Esophagus muscularis mucosa (tissue), 4 donors: ENCODE measurements at regions not wholly inside any gene's neighbourhood (a gene's known extent, or its start where the extent isn't known, plus 50 kb on each side); places are given as distances from the start of the nearest gene placed in this dataset.

ENCODE experiments used
- DNase-seq: peaks from one replicate; pipeline ENCODE4 v3.0.0-alpha.2; 2017; ENCODE audit errors: extremely low spot score
- H3K27ac ChIP-seq, 4 donors: fragments of 200-600 bp; sonication (generic); replicated peaks in 1 of 4; 1 replicate in 3 of 4; 2 replicates in 1 of 4; pipeline ENCODE4 v1.5.1; 2016 to 2019; ENCODE audit warnings: mild to moderate bottlenecking in 1 of 4
- H3K27me3 ChIP-seq, 4 donors: fragments of 200-600 bp; sonication (generic); one replicate each; pipeline versions ENCODE4 v1.5.1 to v1.6.0; 2016 to 2019
- H3K36me3 ChIP-seq, 4 donors: fragments of 200-600 bp; sonication (generic); one replicate each; pipeline ENCODE4 v1.5.1; 2016 to 2019
- H3K4me1 ChIP-seq, 4 donors: fragments of 200-600 bp; sonication (generic); one replicate each; pipeline ENCODE4 v1.5.1; 2016 to 2019
- H3K4me3 ChIP-seq, 4 donors: fragments of 200-600 bp; sonication (generic); 1 replicate in 2 of 4; 2 replicates in 2 of 4; pipeline ENCODE4 v1.5.1; 2016 to 2019; ENCODE audit warnings: mild to moderate bottlenecking in 4 of 4, moderate library complexity in 1 of 4
- H3K9me3 ChIP-seq, 4 donors: fragments of 200-600 bp; sonication (generic); 1 replicate in 3 of 4; 2 replicates in 1 of 4; pipeline ENCODE4 v1.5.1; 2016 to 2019
- EP300 ChIP-seq: sonication (generic); formaldehyde crosslinking; IDR thresholded peaks from one replicate; pipeline ENCODE4 v1.6.1; 2017; ENCODE audit warnings: antibody characterized with exemption
- POLR2A ChIP-seq: fragments of 450-650 bp; IDR thresholded peaks from one replicate; pipeline ENCODE4 v1.6.1; 2017; ENCODE audit warnings: antibody characterized with exemption, moderate library complexity, mild to moderate bottlenecking, low read depth
- POLR2AphosphoS5 ChIP-seq, 2 donors: sonication (generic); formaldehyde crosslinking; IDR thresholded peaks; one replicate each; pipeline ENCODE4 v1.6.1; 2017; ENCODE audit warnings: antibody characterized with exemption in 2 of 2
- WGBS: methylation state at CpG from one replicate; pipeline ENCODE4 v1.1.5; 2018; 5-methylcytosine and 5-hydroxymethylcytosine counted together
- intact Hi-C: fragments of 100-400 bp; cut with DNase I; formaldehyde crosslinking; loops from one replicate; pipeline ENCODE4 v1.15.1; 2023
- TF ChIP-seq, protein P1 (sequence below), 3 experiments: fragments of 200-600 bp in 2 of 3; fragments of 450-650 bp in 1 of 3; sonication (generic) in 2 of 3; IDR thresholded peaks; one replicate each; pipeline ENCODE4 v1.5.1; 2017 to 2019; ENCODE audit warnings: antibody characterized with exemption in 3 of 3, mild to moderate bottlenecking in 2 of 3, moderate library complexity in 1 of 3

DNA sequence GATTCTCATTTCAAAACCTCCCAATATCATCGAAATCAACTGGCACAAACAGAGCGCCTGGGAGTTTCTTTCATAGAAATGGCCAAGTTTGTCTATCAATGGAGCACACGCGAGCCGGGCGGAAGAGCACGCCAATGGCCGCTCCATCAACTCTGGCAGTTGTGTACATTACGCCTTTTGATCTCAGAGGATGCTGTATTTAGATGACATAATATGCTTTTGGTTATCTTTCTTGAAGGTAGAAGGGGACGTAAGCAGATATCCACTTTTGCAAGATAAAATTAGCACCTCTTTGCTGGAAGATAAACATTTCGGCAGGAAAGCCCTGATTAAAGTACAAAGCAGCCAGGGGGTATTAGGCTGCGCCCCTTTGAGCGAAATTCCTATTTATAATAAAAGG lies 287.4 kb downstream of the IRF8 start:
- intact Hi-C loops, result no loop called here
- TF ChIP-seq EP300, result no peak
- TF ChIP-seq POLR2AphosphoS5 (IDR thresholded peaks at IDR 0.05), result no peak
- TF ChIP-seq, protein P1, sequence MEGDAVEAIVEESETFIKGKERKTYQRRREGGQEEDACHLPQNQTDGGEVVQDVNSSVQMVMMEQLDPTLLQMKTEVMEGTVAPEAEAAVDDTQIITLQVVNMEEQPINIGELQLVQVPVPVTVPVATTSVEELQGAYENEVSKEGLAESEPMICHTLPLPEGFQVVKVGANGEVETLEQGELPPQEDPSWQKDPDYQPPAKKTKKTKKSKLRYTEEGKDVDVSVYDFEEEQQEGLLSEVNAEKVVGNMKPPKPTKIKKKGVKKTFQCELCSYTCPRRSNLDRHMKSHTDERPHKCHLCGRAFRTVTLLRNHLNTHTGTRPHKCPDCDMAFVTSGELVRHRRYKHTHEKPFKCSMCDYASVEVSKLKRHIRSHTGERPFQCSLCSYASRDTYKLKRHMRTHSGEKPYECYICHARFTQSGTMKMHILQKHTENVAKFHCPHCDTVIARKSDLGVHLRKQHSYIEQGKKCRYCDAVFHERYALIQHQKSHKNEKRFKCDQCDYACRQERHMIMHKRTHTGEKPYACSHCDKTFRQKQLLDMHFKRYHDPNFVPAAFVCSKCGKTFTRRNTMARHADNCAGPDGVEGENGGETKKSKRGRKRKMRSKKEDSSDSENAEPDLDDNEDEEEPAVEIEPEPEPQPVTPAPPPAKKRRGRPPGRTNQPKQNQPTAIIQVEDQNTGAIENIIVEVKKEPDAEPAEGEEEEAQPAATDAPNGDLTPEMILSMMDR (IDR thresholded peaks at IDR 0.05), result no peak
- no peak for TF ChIP-seq POLR2A

DNA sequence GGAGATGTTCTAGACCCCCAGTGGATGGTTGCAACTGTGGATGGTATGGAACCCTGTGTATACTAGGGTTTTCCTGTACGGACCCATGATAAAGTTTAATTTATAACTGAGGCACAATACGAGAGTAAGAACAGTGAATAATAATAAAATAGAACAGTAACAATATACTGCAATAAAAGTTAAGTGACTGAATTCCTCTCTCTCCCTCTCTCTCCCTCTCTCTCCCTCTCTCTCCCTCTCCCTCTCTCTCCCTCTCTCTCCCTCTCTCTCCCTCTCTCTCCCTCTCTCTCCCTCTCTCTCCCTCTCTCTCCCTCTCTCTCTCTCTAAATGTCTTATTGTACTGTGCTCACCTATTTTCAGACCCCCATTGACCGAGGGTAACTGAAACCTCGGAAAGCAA lies 291.0 kb downstream of the IRF8 start:
- H3K4me3 ChIP-seq, result no peak overlapping the region
- whole genome bisulfite sequencing, result 83% methylated on average over 4 of the region's 4 CpGs

More for the DNA sequence above, 287.4 kb downstream of the IRF8 start:
- Histone ChIP-seq H3K4me1 (no peaks in the 10 kb centered on the region), H3K36me3 (no peaks in the 10 kb centered on the region), H3K27me3 (no peaks in the 10 kb centered on the region), H3K4me3 (no peak overlapping the region), H3K27ac (no peak overlapping the region), H3K9me3 (no peaks in the 10 kb centered on the region)
- DNase-seq, result no peak
- 80% methylated on average over 13 of the region's 13 CpGs for WGBS

DNA sequence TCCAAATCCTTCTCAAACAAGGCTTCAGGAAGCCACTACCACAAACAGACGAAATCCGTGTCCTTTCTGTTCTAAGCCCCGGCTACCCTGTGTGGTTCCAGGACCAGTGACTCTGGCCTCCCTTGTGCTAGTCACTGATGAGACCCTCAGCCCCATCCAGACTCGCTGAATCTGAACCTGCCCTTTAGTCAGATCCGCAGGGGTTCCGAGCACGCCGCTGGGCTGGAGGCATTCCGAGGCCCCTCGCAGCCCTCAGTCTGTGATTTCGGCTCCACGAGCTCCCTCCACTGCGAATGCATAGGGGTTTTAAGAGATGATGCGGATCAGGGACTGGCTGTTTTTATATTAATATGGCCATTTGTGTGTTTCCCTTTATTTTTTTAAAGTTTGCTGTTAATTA lies 292.7 kb downstream of the IRF8 start:
- no peak for DNase-seq
- TF ChIP-seq POLR2AphosphoS5 (IDR thresholded peaks at IDR 0.05) (no peak), EP300 (no peak), POLR2A (no peak)
- TF ChIP-seq, protein P1 (IDR thresholded peaks at IDR 0.05), result no peak
- H3K4me1 ChIP-seq, result peaks cover 0 to 10% (median 9%) of the 10 kb centered on the region in 4 donors
- peaks cover 0 to 12% (median 0%) of the 10 kb centered on the region in 4 donors for H3K27me3 ChIP-seq
- H3K36me3 ChIP-seq, result no peaks in the 10 kb centered on the region
- no peak overlapping the region for H3K4me3 ChIP-seq
- intact Hi-C loops, result loop anchor here (10.0 kb wide), 1 partner anchor 113 kb away; no protein-coding TSS in a partner anchor
- H3K9me3 ChIP-seq, result no peaks in the 10 kb centered on the region
- H3K27ac ChIP-seq, result no peak overlapping the region
- 89% methylated on average over 13 of the region's 14 CpGs for WGBS

More for the DNA sequence above, 291.0 kb downstream of the IRF8 start:
- Histone ChIP-seq H3K36me3 (no peaks in the 10 kb centered on the region), H3K27me3 (peaks cover 0 to 7% (median 0%) of the 10 kb centered on the region in 4 donors), H3K9me3 (no peaks in the 10 kb centered on the region), H3K4me1 (peaks cover 0 to 8% (median 2%) of the 10 kb centered on the region in 4 donors), H3K27ac (no peak overlapping the region)
- no peak for DNase-seq
- intact Hi-C loops, result loop anchor here (10.0 kb wide), 1 partner anchor 115 kb away; no protein-coding TSS in a partner anchor
- TF ChIP-seq EP300, result no peak
- TF ChIP-seq, protein P1 (IDR thresholded peaks at IDR 0.05), result no peak
- no peak for TF ChIP-seq POLR2A
- no peak for TF ChIP-seq POLR2AphosphoS5 (IDR thresholded peaks at IDR 0.05)

DNA sequence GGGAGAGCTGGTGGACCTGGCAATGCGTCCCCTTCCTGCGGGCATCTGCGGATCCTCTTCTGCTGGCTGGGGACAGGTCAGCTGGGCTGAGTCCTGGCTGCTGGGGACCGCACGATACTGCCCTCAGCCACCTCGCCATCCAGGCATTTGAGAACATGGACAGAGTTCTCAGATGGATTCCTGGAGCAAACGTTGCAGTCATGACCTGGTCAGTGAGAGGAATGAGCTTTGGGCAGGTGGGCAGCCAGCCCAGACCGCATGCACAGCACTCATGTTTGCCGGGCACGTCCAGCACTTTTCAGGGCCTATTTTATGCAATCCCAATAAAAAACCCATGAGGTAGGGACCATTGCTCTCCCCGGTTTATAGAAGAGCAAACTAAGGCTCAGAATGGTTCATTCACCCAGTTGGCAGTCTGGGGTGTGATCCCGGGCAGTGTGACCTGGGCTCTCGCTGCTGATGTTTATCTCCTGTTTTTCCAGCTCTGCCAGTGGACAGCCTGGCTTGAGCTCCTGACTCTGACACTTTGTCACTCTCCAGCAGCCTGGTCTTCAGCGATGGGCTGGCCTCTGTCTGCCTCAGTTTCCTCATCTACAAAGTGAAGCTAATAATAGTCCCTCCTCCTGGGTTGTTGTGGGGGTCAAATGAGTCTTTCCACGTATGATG lies 294.7 kb downstream of the IRF8 start:
- no peak for DNase-seq
- WGBS, result 53% methylated on average over 2 of the region's 15 CpGs
- intact Hi-C loops, result loop anchor here (10.0 kb wide), 1 partner anchor 111 kb away; no protein-coding TSS in a partner anchor
- peaks cover 0 to 19% (median 15%) of the 10 kb centered on the region in 4 donors for H3K4me1 ChIP-seq
- H3K27me3 ChIP-seq, result peaks cover 0 to 20% (median 0%) of the 10 kb centered on the region in 4 donors
- H3K36me3 ChIP-seq, result no peaks in the 10 kb centered on the region
- TF ChIP-seq, protein P1 (IDR thresholded peaks at IDR 0.05), result no peak
- TF ChIP-seq EP300, result no peak
- peak in 1 of 2 donors; percentile 41 for TF ChIP-seq POLR2AphosphoS5 (IDR thresholded peaks at IDR 0.05)
- TF ChIP-seq POLR2A, result no peak
- H3K27ac ChIP-seq, result peak overlapping the region; percentile 33 to 94 (median 43)
- no peak overlapping the region for H3K4me3 ChIP-seq
- no peaks in the 10 kb centered on the region for H3K9me3 ChIP-seq
